PC-9 (cell line): ENCODE measurements at regions not wholly inside any gene's neighbourhood (a gene's known extent, or its start where the extent isn't known, plus 50 kb on each side); places are given as distances from the start of the nearest gene placed in this dataset.

Source experiments
- BruUV-seq: library from RNA; stranded (reverse); fragments of 400-500 nt; replicated peaks from 2 replicates; lab custom pipeline; 2021; lab: Mats Ljungman, UMichigan
- CTCF ChIA-PET: fragments of 300-600 bp; sonication (Branson Sonifier 250); formaldehyde crosslinking; loops from one replicate; lab custom pipeline; 2022; ENCODE audit warnings: antibody characterized with exemption; lab: Charles Lee
- POLR2A ChIA-PET: fragments of 300-600 bp; sonication (Branson Sonifier 250); formaldehyde crosslinking; loops from one replicate; lab custom pipeline; 2022; ENCODE audit warnings: antibody characterized with exemption; ENCODE audit not compliant: unreplicated experiment; lab: Charles Lee
- DNase-seq, 2 experiments: peaks; one replicate each; pipeline versions ENCODE4 v3.0.0 to v3.0.0-alpha.2; 2015 to 2022; ENCODE audit warnings: mixed read lengths in 1 of 2
- H2AFZ ChIP-seq: fragments of 200-600 bp; sonication (generic); 2 replicates; pipeline ENCODE4 v1.8.1; 2017; ENCODE audit warnings: antibody characterized with exemption
- H3F3A ChIP-seq: fragments of 200-600 bp; sonication (generic); 2 replicates; pipeline ENCODE4 v1.8.1; 2017; ENCODE audit warnings: antibody characterized with exemption, mild to moderate bottlenecking, low read depth; ENCODE audit not compliant: insufficient read depth
- H3K27ac ChIP-seq: fragments of 200-600 bp; sonication (generic); 2 replicates; pipeline ENCODE4 v1.6.1; 2016; ENCODE audit warnings: mixed run types
- H3K27me3 ChIP-seq: fragments of 200-600 bp; sonication (generic); 2 replicates; pipeline ENCODE4 v1.6.1; 2016; ENCODE audit warnings: low read depth, mixed run types; ENCODE audit not compliant: insufficient read depth
- H3K36me3 ChIP-seq: fragments of 200-600 bp; sonication (generic); 2 replicates; pipeline ENCODE4 v1.6.1; 2016; ENCODE audit warnings: low read depth, mixed run types
- H3K4me1 ChIP-seq: fragments of 200-600 bp; sonication (generic); replicated peaks from 2 replicates; pipeline ENCODE4 v1.6.1; 2016; ENCODE audit warnings: mixed run types; ENCODE audit not compliant: insufficient read depth
- H3K4me2 ChIP-seq: fragments of 200-600 bp; sonication (generic); 2 replicates; pipeline ENCODE4 v1.6.1; 2017; ENCODE audit warnings: mixed run types
- H3K4me3 ChIP-seq: fragments of 200-600 bp; sonication (generic); 2 replicates; pipeline ENCODE4 v1.6.1; 2016; ENCODE audit warnings: mixed run types
- H3K79me2 ChIP-seq: fragments of 200-600 bp; sonication (generic); 2 replicates; pipeline ENCODE4 v1.6.1; 2017; ENCODE audit warnings: low read depth, mixed run types
- H3K9me2 ChIP-seq: fragments of 200-600 bp; sonication (generic); 2 replicates; pipeline ENCODE4 v1.8.1; 2017; ENCODE audit warnings: mild to moderate bottlenecking; ENCODE audit not compliant: insufficient read depth
- H3K9me3 ChIP-seq: fragments of 200-600 bp; sonication (generic); 2 replicates; pipeline ENCODE4 v1.8.1; 2016; ENCODE audit warnings: low read depth; ENCODE audit not compliant: insufficient read depth
- H4K20me1 ChIP-seq: fragments of 200-600 bp; sonication (generic); 2 replicates; pipeline ENCODE4 v1.8.1; 2017; ENCODE audit not compliant: insufficient read depth
- EZH2 ChIP-seq: fragments of 200-600 bp; sonication (generic); IDR thresholded peaks from 2 replicates; pipeline ENCODE4 v1.8.0; 2017; ENCODE audit warnings: antibody characterized with exemption, low read depth
- intact Hi-C: fragments of 100-400 bp; cut with micrococcal nuclease; formaldehyde crosslinking; loops from one replicate; pipeline ENCODE4 v1.10.0; 2022; ENCODE audit not compliant: unreplicated experiment
- TF ChIP-seq, protein P1 (sequence below): fragments of 200-600 bp; sonication (generic); conservative IDR thresholded peaks from 2 replicates; pipeline ENCODE4 v1.6.1; 2017; ENCODE audit warnings: mixed run types, antibody characterized with exemption, mild to moderate bottlenecking, moderate library complexity

DNA sequence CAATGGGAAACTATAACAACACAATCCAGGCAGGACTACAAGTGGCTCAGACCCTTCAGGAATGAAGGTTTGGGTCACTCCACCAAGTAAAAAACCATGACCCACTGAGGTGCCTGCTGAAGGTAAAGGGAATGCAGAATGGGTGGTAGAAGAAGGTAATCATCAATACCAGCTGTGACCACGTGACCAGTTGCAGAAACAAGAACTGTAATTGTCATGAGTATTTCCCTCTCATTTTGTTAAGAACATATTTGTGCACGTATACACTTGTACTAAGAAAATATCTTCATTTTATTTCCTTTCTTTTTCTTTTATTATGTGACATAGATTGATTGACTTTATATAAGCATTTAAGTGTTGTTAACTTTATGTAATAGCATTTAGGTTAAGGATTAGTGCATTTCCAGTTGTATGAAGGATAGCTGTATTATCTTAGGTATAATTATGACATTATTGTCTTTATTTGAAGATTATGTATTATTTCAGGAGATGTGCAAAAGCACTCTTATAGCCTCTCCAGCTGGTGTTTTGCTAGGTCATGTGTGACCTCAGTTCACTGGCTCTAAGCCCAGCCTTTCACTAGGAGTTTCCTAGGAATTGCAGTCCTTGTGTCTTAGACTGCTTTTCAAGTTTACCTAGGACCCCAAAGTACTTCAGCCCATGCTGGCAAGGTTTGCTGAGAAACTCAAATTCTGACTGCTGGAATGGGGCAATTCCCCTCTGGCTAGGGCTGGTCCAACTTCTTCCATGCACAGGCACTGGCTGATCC lies 125.7 kb upstream of the DPP10 start:
- no peak for TF ChIP-seq EZH2
- TF ChIP-seq, protein P1, sequence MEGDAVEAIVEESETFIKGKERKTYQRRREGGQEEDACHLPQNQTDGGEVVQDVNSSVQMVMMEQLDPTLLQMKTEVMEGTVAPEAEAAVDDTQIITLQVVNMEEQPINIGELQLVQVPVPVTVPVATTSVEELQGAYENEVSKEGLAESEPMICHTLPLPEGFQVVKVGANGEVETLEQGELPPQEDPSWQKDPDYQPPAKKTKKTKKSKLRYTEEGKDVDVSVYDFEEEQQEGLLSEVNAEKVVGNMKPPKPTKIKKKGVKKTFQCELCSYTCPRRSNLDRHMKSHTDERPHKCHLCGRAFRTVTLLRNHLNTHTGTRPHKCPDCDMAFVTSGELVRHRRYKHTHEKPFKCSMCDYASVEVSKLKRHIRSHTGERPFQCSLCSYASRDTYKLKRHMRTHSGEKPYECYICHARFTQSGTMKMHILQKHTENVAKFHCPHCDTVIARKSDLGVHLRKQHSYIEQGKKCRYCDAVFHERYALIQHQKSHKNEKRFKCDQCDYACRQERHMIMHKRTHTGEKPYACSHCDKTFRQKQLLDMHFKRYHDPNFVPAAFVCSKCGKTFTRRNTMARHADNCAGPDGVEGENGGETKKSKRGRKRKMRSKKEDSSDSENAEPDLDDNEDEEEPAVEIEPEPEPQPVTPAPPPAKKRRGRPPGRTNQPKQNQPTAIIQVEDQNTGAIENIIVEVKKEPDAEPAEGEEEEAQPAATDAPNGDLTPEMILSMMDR, result no peak
- Histone ChIP-seq H4K20me1 (no peaks in the 10 kb centered on the region), H3K9me3 (no peaks in the 10 kb centered on the region), H3K27me3 (no peaks in the 10 kb centered on the region), H3K4me1 (no peaks in the 10 kb centered on the region), H2AFZ (no peak overlapping the region), H3K4me3 (no peak overlapping the region), H3K79me2 (no peaks in the 10 kb centered on the region), H3K4me2 (no peak overlapping the region), H3K36me3 (no peaks in the 10 kb centered on the region), H3K9me2 (no peaks in the 10 kb centered on the region), H3F3A (no peaks in the 10 kb centered on the region), H3K27ac (no peak overlapping the region)
- ChIA-PET CTCF (no interaction called here), POLR2A (no interaction called here)
- BruUV-seq, result no TSS peak
- intact Hi-C loops, result no loop called here
- DNase-seq, result no peak

- DNase-seq, result no peak
- Histone ChIP-seq H3K79me2 (no peaks in the 10 kb centered on the region), H3K4me2 (no peak overlapping the region), H3K4me3 (no peak overlapping the region), H3K36me3 (no peaks in the 10 kb centered on the region), H3K4me1 (no peaks in the 10 kb centered on the region), H3K9me2 (no peaks in the 10 kb centered on the region), H3F3A (no peaks in the 10 kb centered on the region), H3K27me3 (no peaks in the 10 kb centered on the region; the same call in 1 of the 2 replicates), H4K20me1 (no peaks in the 10 kb centered on the region), H2AFZ (no peak overlapping the region), H3K27ac (no peak overlapping the region), H3K9me3 (no peaks in the 10 kb centered on the region)
- intact Hi-C loops, result no loop called here
- ChIA-PET POLR2A (no interaction called here), CTCF (no interaction called here)
- no TSS peak for BruUV-seq
- TF ChIP-seq EZH2, result no peak
- TF ChIP-seq, protein P1, result no peak
These were observed 111.8 kb upstream of the DPP10 start for GRCh38 chr2:114330594-114330993.

GRCh38 chr2:114331934-114332333 lies 110.5 kb upstream of the DPP10 start:
- Histone ChIP-seq H3K79me2 (no peaks in the 10 kb centered on the region), H3K27ac (no peak overlapping the region), H3K27me3 (no peaks in the 10 kb centered on the region; the same call in 1 of the 2 replicates), H3K9me2 (no peaks in the 10 kb centered on the region), H3K4me1 (no peaks in the 10 kb centered on the region), H3K4me2 (no peak overlapping the region), H4K20me1 (no peaks in the 10 kb centered on the region), H2AFZ (no peak overlapping the region), H3K4me3 (no peak overlapping the region), H3K36me3 (no peaks in the 10 kb centered on the region), H3F3A (no peaks in the 10 kb centered on the region), H3K9me3 (no peaks in the 10 kb centered on the region)
- ChIA-PET POLR2A (no interaction called here), CTCF (no interaction called here)
- intact Hi-C loops, result no loop called here
- DNase-seq, result no peak
- TF ChIP-seq EZH2, result no peak
- TF ChIP-seq, protein P1, result no peak
- no TSS peak for BruUV-seq
